ENCODE measurements at regions not wholly inside any gene's neighbourhood (a gene's known extent, or its start where the extent isn't known, plus 50 kb on each side); places are given as distances from the start of the nearest gene placed in this dataset.

DNA sequence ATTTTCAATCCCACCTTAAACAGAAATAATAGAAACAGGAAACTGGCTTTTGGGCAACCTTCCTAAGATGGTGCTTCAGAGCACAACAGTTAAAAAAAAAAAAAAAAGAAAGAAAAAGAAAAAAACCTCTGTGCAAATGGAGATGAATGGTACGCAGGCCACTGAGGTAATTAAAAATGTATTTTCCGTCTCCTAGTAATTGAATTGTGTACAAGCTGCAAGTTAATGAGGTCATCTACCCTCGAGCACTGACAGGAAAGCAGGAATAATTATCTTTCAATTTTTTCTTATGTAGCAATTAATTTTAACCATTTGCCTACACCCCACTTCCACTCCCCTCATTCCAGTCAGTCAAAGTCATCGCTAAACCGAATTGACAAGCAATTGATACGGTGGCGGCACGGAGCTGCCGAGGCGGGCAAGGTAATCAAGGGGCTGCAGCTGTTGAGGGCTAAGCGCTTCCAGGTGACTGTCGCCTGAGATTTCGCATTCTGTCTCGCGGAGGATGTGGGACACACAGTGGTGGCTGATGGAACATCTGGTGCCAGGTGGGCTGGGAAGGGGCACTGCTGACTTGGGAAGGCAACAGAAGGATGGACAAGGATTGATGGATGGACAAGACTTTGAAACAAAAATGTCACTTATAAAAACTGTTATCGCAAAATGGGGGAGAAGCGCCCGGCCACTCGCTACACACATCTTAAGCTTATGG, 109.4 kb downstream of the RCN1 start:
- DNase-seq (ENCODE audit: low spot score), result no peak
- FAIRE-seq, result no peak

DNA sequence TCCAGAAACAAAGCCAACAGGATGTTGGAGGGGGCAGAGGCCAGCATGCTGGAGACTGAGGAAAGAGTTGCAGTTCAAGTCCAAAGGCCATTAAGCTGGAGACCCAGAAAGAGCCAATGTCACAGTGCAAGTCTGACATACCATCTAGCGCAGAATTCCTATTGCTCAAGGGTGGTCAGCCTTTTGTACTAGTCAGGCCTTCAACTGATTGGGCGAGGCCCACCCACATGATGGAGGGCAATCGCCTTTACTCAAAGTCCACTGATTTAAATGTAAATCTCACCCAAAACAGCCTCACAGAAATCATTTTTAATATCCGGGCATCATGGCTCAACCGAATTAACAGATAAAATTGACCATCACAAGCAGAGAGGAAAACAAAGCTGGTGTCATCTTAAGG, 113.9 kb downstream of the RCN1 start:
- DNase-seq (ENCODE audit: low spot score) (no peak), FAIRE-seq (no peak)

DNA sequence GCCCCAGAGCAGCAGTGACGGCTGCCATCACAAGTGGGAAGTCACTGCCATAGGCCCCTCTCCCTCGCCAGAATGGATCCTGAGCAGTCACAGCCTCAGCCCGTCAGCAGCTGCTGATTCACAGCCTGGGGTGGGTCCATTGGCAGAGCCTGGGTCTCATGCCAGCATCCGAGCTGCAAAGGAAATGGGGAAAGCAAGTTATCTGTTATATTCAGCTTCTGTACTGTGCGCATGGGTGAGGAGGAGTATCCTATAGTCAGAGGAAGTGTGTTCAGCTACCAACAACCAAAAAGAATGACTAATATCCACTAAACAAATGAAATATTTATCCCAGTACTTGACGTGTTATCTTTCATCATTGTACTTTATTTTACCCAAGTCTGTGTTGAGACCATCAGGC, 119.7 kb downstream of the RCN1 start:
- FAIRE-seq (no peak), DNase-seq (ENCODE audit: low spot score) (peak; percentile 94)

DNA sequence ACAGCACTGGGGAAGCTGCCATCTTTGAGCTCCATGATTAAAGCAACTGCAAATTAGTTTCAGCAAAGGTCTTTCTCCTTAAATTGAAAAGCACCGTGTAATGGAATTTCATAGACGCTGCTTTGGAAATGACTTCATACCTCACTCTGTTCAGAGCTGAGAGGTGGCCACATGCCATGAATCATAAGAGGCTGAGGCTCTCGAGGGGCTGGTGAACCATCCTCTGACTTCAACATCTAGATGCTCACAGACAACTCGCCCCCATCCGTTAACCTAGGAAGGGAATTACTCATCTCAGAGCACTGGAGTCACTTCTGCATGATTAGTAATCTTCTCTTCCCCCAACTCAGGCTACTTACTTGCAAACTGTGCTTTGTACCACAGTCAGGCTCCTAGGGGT, 122.3 kb downstream of the RCN1 start:
- DNase-seq (ENCODE audit: low spot score) (peak; percentile 93), FAIRE-seq (peak; percentile 89)

DNA sequence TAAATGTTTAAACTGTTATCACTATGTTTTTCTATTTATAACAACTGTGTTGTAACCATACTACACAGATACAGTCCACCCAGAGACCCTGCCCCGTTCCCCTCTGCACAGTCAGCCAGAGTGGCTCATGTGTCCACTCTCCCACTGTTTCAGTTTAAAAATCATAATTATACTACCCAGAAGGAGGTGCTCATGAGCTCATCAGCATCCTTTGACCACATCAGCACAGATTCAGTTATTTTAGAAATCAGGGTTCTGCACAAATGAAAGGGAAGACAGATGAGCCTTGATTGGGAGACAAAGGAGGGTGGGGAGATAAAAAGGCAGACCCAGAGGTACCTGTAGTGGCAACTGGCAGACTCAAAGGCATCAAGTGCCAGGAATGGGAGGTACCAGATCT, 124.3 kb downstream of the RCN1 start:
- no peak for FAIRE-seq
- no peak for DNase-seq (ENCODE audit: low spot score)

DNA sequence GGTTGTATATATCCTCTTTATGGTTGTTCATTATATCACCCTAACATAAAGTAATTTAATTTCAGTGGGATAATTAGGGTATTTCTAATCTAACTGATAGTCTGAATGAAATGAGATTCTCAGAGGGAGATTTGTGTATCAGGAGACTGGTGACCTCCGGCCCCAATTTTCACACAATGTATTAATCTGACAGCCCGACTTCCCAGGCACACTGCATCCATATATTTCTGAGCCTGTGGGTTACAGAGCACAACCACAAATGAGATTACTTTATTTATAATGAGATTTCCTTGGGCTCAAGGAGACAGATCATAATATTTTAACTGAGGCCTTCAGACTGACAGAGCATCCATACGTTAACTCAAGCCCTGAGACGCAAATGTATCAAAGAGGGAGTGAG, 125.9 kb downstream of the RCN1 start:
- no peak for FAIRE-seq

DNA sequence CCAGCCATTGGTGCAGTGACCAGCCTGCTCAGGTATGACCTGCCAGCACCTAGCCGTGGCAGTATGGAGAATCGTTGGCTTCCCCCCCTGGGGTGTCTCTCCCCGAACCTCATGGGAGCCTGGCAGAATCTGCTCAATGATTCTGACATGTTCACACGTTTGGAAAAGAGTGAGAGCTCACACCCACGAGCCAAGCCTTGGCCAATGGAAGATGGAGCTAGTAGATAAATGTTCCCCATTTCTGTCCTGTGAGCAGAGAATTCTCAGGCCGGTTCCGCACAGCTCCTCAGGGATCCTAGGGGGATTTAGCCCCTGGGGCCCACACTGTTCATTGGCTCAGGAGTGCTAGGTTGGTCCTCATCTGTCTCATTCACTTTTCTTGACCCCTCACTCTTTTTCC, 128.4 kb downstream of the RCN1 start:
- DNase-seq (ENCODE audit: low spot score), result no peak
- FAIRE-seq, result no peak

More for the DNA sequence above, 125.9 kb downstream of the RCN1 start:
- no peak for DNase-seq (ENCODE audit: low spot score)

DNA sequence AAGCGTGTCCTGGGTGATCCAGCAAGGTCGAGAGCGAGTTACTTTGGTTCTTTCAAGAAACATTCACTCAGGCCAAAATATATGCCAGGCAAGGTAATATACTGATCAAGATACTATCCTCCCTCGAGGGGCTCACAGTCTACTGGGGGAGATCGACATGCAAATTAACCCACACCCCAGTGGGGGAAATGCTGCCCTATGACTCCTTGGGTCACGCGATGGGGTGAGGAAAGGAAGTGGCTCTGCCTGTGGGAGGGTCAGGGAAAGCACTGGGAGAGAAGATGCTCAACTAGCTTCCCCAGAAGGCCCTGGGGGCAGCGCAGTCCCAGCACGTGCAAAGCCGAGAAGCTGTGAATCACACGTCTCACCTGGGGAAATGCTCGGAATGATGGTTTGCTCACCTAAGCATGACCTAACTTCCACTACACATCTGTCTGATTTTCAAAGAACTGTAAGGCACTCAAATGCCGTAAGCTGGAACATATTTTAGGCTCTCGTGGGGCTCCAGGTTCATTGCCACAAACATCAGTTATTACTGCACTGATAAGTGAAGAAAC, 130.7 kb downstream of the RCN1 start:
- FAIRE-seq (no peak), DNase-seq (ENCODE audit: low spot score) (no peak)

DNA sequence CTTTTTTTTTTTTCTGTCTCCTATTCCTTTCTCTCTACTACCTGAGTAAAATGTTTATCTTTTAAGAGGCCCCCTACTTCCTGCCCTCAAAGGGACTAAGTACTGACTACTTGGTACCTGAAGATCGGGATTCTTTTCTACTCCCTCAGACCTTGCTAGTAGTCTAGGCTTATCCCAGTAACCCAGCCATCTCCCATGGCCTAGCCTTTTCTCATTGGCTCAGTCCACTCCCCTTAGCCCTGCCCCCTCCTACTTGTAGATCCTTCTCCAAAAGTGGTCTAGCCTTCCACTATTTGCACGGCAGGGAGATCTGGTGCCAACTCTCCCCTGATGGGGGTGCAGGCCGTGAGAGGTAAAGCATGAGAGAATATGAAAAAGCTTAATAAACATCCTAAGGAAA, 133.7 kb downstream of the RCN1 start:
- DNase-seq (ENCODE audit: low spot score) (no peak), FAIRE-seq (no peak)

DNA sequence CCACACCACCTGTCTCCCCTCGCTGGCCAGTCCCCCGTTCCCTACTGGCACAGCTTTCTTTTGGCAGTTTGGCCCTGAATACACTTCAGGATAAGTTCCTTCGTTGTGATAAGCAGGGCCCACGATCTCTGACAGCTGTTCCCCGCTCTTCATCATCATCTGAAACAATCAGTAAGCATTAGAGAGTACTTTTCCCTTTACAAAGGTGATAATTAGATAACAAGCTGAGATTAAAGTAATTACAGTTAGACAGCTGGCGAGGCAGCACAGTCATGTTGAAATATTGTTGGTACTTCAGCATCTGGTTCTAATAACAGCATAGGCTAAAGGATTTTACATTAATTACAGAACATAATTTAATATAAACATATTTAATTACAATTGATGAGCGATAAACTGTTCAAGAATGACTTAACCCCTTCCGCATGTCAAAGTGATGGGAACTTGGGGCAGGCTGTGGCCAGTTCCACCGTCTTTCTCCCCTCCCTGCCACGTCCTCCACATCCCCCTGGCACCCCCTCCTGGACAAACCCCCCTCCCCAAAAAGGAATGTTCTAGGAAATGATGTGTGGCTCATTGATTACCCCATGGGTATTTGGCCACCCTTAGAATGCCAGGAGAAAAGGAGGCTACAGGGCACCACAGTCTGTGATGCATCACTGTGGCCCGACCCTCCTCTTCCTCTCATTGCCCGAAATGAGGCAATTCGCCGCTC, 134.9 kb downstream of the RCN1 start:
- no peak for DNase-seq (ENCODE audit: low spot score)
- no peak for FAIRE-seq

DNA sequence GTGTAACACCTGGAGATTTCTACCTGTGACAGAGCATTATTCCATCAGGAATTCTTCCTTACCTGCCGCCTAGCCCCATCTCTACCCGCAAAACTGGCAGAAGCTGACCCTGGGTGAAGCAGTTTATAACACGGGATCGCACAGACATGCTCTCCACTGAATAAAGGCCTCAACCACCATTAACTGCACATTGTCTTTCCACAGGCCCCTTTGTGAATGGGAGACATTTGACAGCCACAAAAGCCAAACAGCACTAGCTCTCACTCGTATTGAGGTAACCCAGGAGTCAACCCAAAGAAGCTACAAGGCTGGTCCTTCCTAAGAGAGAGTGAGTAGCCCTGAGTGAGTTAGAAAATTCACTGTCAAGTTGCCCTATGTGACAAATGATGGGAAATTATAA, 135.6 kb downstream of the RCN1 start:
- DNase-seq (ENCODE audit: low spot score), result no peak
- no peak for FAIRE-seq

DNA sequence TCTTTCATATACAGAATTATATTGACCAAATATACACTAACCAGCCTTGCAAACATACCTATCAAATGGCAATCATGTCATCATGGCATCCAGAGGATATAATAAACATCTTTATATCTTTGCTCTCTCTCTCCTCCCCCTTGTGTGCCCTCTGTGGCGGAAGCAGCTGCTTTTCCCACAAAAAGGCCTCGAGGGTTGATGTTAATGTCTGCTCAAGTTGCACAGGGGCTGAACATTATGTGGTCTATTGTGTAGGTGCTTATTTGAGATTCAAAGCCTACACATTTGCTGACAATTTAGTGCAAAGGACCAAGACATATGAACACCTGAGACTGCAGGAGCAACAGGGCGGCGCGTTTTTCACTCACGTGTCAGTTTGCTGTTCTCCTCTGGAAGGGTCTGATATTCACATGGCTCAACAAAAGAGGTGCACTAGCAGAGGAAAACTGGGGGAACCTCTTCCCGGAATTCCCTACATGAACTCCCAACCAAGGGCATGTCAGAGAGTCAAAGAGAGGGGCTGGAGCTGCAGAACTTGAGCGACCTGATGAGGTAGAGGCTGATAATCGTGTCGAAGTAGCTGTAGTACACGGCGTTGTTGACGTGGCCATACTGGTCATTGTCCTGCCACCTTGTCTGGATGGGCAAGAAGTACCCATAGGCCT, 138.8 kb downstream of the RCN1 start:
- FAIRE-seq (no peak), DNase-seq (ENCODE audit: low spot score) (no peak)

DNA sequence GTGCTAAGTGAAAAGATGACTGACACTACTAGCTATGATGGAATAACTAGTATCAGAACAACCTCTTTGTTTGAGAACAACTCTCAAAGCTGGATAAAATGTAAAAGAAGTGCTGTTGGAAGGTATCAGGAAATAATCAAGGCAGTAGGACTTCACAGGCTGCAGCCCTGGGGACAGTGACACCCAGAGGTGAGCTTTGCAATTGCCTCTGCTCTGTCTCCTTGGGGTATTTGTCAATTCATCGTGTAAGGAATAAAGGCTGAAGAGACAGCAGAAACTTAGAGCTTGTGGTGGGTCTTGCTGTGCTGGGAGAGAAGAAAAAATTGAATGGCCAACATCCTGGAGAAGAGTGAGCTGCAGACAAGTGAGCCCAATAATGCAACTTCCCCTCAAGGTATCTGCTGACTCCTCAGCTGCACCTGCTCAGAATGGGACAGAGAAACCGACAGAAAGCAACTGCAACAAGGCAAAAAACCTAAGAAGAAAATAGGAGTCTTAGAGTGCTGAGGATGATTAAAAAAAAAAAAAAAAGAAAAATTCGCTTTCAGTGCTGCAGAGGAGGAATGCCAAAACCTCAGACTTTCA, 141.1 kb downstream of the RCN1 start:
- FAIRE-seq, result no peak
- peak; percentile 21 for DNase-seq (ENCODE audit: low spot score)

DNA sequence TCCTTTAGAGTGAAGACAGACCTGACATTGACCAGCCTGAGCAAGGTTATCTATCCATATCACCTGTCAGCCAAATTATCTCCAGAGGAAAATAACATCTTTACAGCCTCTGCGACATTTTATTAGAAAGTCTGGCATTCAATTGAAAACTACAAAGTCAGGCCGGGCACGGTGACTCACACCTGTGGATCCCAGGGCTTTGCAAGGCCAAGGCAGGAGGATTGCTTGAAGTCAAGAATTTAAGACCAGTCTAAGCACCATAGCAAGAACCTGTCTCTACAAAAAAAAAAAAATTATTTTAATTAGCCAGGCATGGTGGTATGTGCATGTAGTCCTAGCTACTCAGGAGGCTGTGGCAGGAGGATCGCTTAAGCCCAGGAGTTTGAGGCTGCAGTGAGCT, 141.6 kb downstream of the RCN1 start:
- no peak for FAIRE-seq
- no peak for DNase-seq (ENCODE audit: low spot score)

DNA sequence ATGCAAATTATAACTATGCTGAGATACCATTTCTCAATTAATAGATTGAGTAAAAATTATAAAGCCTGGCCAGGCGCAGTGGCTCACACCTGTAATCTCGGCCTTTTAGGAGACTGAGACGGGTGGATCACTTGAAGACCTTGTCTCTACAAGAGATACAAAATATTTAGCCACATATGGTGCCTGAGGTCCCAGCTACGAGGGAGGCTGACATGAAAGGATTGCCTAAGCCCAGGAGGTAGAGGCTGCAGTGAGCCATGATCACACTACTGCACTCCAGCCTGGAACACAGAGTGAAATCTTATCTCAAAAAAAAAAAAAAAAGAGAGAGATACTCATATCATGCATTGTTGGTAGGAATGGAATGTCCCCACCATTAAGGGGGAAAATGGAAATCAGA, 142.4 kb downstream of the RCN1 start:
- FAIRE-seq, result no peak
- DNase-seq (ENCODE audit: low spot score), result no peak

DNA sequence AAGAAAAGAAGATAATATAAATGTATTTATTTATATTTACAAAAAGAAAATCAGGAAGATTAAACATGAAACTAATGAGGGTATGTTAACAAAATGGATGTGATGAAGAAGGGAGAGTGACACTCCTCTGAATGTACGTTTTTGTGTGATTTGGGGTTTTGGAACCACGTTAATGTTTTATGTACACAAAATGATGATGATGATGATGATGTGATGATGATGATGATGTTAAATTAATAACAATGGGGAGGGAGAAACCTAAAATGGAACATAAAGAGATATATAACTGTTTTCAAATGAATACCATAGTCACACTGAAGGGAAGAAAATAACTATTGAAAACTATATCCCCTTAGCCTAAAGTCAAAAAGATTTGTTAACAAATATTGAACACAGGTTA, 143.1 kb downstream of the RCN1 start:
- no peak for FAIRE-seq

DNA sequence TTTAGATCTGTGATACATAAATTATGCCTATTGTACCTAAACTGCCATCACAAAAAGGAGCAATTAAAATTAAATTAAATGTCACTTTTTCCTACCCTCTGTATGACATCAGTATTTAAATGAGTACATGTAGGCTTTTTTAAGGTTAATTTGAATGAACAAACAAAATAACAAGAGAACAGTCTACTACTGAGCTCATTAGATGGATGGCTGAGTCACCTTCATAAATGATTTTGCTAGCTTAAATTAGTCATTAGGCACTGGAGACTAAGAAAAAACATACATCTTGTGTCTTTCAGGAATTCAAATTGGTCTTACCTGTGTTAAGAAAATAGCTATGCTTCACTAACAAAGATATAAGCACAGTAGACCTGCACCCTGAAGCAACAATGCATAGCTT, 153.6 kb downstream of the RCN1 start:
- DNase-seq (ENCODE audit: low spot score), result no peak
- FAIRE-seq, result no peak

More for the DNA sequence above, 143.1 kb downstream of the RCN1 start:
- DNase-seq (ENCODE audit: low spot score), result no peak

DNA sequence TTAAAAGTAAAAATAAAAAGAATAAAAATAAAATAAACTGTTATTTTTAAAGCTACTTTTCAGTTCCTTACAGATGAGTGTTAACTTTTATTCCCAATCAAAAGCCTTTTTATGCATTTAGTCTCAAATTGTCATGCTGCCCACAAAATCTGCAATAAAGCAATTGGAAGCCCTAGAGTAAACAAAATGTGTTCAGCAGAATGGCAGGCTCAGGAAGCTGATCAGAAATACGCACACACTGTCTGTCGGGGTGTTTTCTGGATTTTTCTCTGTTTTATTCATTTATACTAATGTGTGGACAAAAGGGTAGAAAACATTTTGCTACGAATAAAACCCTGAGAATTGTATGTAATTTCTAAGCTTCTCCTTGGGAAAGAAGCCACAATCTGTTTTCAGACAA, 162.8 kb downstream of the RCN1 start:
- no peak for FAIRE-seq

DNA sequence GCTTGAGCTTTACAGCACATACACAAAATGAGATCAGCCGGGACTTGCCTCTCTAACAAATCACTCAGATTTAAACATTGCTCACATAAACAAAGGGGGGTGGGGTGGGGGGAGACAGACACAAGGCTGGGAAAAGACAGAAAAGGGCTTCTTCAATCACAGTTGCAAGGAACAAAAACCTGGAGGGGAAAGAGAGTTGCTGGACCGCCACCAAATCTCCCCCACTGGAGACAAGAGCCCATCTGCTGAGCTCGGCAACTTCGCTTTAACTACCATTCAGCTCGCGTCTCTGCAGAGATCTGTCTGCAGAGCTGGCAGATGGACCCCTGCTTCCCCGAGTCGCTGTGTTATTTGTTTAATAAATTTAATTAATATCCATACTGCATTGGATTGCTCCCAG, 165.0 kb downstream of the RCN1 start:
- no peak for DNase-seq (ENCODE audit: low spot score)
- no peak for FAIRE-seq

More for the DNA sequence above, 162.8 kb downstream of the RCN1 start:
- DNase-seq (ENCODE audit: low spot score), result no peak

DNA sequence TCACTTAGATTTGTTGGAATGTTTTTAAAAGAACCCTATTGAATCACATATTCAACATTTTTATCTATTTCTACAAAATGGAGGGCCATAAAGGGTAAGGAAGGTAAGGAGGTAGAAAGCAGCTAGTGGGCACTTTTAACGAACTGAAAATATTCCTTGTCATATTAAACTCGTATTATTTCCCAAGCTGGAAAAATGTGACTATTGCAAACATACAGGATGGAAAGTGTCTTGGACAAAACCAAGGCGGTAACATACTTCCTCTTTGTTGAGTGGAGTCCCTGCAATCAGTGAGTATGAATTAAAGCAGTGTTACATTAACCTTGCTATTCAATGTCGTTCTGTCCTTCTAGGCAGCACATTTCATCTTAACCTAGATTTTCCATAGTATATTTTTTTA, 165.6 kb downstream of the RCN1 start:
- FAIRE-seq (no peak), DNase-seq (ENCODE audit: low spot score) (no peak)

DNA sequence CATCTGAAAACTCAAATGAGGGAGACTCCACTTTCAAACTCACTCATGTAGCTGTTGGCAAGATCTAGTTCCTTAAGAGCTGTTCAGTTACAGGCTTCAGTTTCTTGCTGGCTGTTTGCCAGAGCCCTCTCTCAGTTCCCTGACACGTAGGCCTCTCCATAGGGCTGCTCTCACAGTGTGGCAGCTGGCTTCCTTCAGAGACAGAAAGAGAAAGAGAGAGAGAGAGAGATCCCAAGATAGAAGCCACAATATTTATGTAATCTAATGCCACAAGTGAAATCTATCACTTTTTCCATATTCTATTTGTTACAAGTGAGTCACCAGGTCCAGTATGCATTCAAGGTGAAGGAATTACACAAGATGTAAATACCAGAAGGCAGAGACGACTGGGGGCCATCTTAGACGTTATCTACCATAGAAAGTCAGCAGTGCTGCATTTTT, 168.8 kb downstream of the RCN1 start:
- no peak for FAIRE-seq
- no peak for DNase-seq (ENCODE audit: low spot score)

DNA sequence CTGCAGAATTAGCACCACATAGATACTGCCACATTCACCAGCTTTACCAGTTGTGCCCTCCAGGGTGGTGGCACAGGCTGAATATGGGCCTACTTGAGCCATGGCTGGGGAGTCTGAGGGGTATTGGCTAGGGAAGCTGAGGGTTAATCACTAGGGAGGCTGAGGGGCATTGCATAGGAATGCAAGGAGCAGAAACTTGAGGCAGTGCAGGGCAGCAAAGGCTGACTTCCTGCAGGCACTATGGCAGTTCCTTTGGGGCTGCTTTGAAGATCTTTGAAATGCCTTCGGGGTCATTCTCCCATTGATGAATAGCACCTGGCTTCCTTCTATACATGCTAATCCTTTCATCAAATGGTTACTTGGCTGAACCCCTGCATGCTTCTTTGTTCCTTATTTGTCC, 171.5 kb downstream of the RCN1 start:
- no peak for FAIRE-seq
- DNase-seq (ENCODE audit: low spot score), result no peak

Data from RCC 7860 (cell line).